Brain pericyte (primary cell): ENCODE measurements at regions not wholly inside any gene's neighbourhood (a gene's known extent, or its start where the extent isn't known, plus 50 kb on each side); places are given as distances from the start of the nearest gene placed in this dataset.

Experiments
- DNase-seq: peaks from one replicate; pipeline ENCODE4 v3.0.0-alpha.2; 2012; ENCODE audit warnings: low read depth, low spot score

GRCh38 chr15:62770752-62771151 lies 271.8 kb upstream of the TPM1 start:
- no peak for DNase-seq

GRCh38 chr15:62771234-62771633 lies 271.3 kb upstream of the TPM1 start:
- no peak for DNase-seq

GRCh38 chr15:62773369-62774165 lies 269.0 kb upstream of the TPM1 start:
- no peak for DNase-seq

GRCh38 chr15:62775932-62776331 lies 266.6 kb upstream of the TPM1 start:
- DNase-seq, result no peak

- DNase-seq, result no peak
These were observed 264.9 kb upstream of the TPM1 start for GRCh38 chr15:62777671-62778070.

- no peak for DNase-seq
These were observed 263.3 kb upstream of the TPM1 start for GRCh38 chr15:62779036-62779770.

- no peak for DNase-seq
These were observed 262.6 kb upstream of the TPM1 start for GRCh38 chr15:62779899-62780298.

- no peak for DNase-seq
These were observed 261.5 kb upstream of the TPM1 start for GRCh38 chr15:62781081-62781497.

- DNase-seq, result peak; percentile 76
These were observed 260.3 kb upstream of the TPM1 start for GRCh38 chr15:62782071-62782841.

GRCh38 chr15:62782896-62783295 lies 259.7 kb upstream of the TPM1 start:
- DNase-seq, result no peak

- peak; percentile 59 for DNase-seq
These were observed 259.1 kb upstream of the TPM1 start for GRCh38 chr15:62783303-62783957.

- DNase-seq, result no peak
These were observed 256.4 kb upstream of the TPM1 start for GRCh38 chr15:62785881-62786828.

- no peak for DNase-seq
These were observed 255.1 kb upstream of the TPM1 start for GRCh38 chr15:62787401-62787800.

GRCh38 chr15:62788224-62788623 lies 254.3 kb upstream of the TPM1 start:
- DNase-seq, result no peak

GRCh38 chr15:62790546-62790945 lies 252.0 kb upstream of the TPM1 start:
- no peak for DNase-seq

GRCh38 chr15:62791694-62792093 lies 250.9 kb upstream of the TPM1 start:
- DNase-seq, result no peak

- DNase-seq, result no peak
These were observed 249.4 kb upstream of the TPM1 start for GRCh38 chr15:62792986-62793751.

- no peak for DNase-seq
These were observed 248.8 kb upstream of the TPM1 start for GRCh38 chr15:62793752-62794144.

- no peak for DNase-seq
These were observed 247.4 kb upstream of the TPM1 start for GRCh38 chr15:62795171-62795570.
